Sigmoid colon (tissue), 4 donors: ENCODE measurements at regions not wholly inside any gene's neighbourhood (a gene's known extent, or its start where the extent isn't known, plus 50 kb on each side); places are given as distances from the start of the nearest gene placed in this dataset.

Experiments used
- CTCF ChIP-seq, 4 experiments: fragments of 450-650 bp in 3 of 4; fragments of 200-600 bp in 1 of 4; IDR thresholded peaks; one replicate each; pipeline ENCODE4 v1.5.1; 2016 to 2019; ENCODE audit warnings: antibody characterized with exemption in 4 of 4, mild to moderate bottlenecking in 3 of 4, moderate library complexity in 2 of 4
- EP300 ChIP-seq, 4 donors: sonication (generic); formaldehyde crosslinking; IDR thresholded peaks; one replicate each; pipeline ENCODE4 v1.6.1; 2017; ENCODE audit warnings: antibody characterized with exemption in 4 of 4
- POLR2A ChIP-seq, 2 donors: fragments of 450-650 bp; IDR thresholded peaks; one replicate each; pipeline ENCODE4 v1.6.1; 2016; ENCODE audit warnings: antibody characterized with exemption in 2 of 2, mild to moderate bottlenecking in 2 of 2, moderate library complexity in 2 of 2
- POLR2AphosphoS5 ChIP-seq, 4 donors: sonication (generic); formaldehyde crosslinking; IDR thresholded peaks; one replicate each; pipeline ENCODE4 v1.6.1; 2017; ENCODE audit warnings: antibody characterized with exemption in 4 of 4

GRCh38 chr6:164151161-164152120 is 736.9 kb downstream of the QKI start:
- TF ChIP-seq CTCF (IDR thresholded peaks at IDR 0.05) (no peak), POLR2A (IDR thresholded peaks at IDR 0.05) (no peak), POLR2AphosphoS5 (IDR thresholded peaks at IDR 0.05) (no peak), EP300 (IDR thresholded peaks at IDR 0.05) (no peak)
